Liver (tissue), 8 donors: ENCODE measurements at regions not wholly inside any gene's neighbourhood (a gene's known extent, or its start where the extent isn't known, plus 50 kb on each side); places are given as distances from the start of the nearest gene placed in this dataset.
A peak's percentile ranks its signal among the peaks of the same experiment; 100 is the strongest.

Source experiments
- DNase-seq: peaks from one replicate; pipeline ENCODE4 v3.0.0-alpha.2; 2017; ENCODE audit warnings: low spot score
- H3K27ac ChIP-seq, 2 donors: one replicate each; pipeline ENCODE4 v1.7.0; 2013; ENCODE audit warnings: inconsistent platforms in 2 of 2, low read length in 2 of 2, control low read depth in 1 of 2, low read depth in 1 of 2, mild to moderate bottlenecking in 1 of 2
- H3K27me3 ChIP-seq, 4 donors: one replicate each; pipeline versions ENCODE4 v1.6.1 to v1.7.0; 2013; ENCODE audit warnings: low read length in 3 of 4, inconsistent platforms in 1 of 4, mild to moderate bottlenecking in 1 of 4, moderate library complexity in 1 of 4; ENCODE audit not compliant: control insufficient read depth in 4 of 4, insufficient read depth in 4 of 4
- H3K36me3 ChIP-seq, 4 donors: one replicate each; pipeline versions ENCODE4 v1.6.1 to v1.7.0; 2013; ENCODE audit warnings: low read length in 3 of 4, mild to moderate bottlenecking in 3 of 4, low read depth in 1 of 4, moderate library complexity in 1 of 4; ENCODE audit not compliant: control insufficient read depth in 4 of 4, insufficient read depth in 3 of 4
- H3K4me1 ChIP-seq, 4 donors: one replicate each; pipeline versions ENCODE4 v1.6.1 to v1.7.0; 2013; ENCODE audit warnings: low read length in 3 of 4, mild to moderate bottlenecking in 3 of 4, moderate library complexity in 1 of 4; ENCODE audit not compliant: control insufficient read depth in 4 of 4, insufficient read depth in 4 of 4
- H3K4me3 ChIP-seq, 3 donors: one replicate each; pipeline versions ENCODE4 v1.6.1 to v1.7.0; 2013; ENCODE audit warnings: low read length in 3 of 3, control low read depth in 1 of 3, low read depth in 1 of 3, mild to moderate bottlenecking in 1 of 3
- H3K9ac ChIP-seq, 2 donors: one replicate each; pipeline ENCODE4 v1.7.0; 2013; ENCODE audit warnings: low read length in 2 of 2, mild to moderate bottlenecking in 2 of 2, moderate library complexity in 2 of 2, control low read depth in 1 of 2, low read depth in 1 of 2
- H3K9me3 ChIP-seq, 4 donors: one replicate each; pipeline versions ENCODE4 v1.6.1 to v1.7.0; 2013; ENCODE audit warnings: low read length in 3 of 4; ENCODE audit not compliant: control insufficient read depth in 4 of 4
- ATF3 ChIP-seq: IDR thresholded peaks from 2 replicates; pipeline ENCODE4 v1.6.1; 2016; ENCODE audit warnings: antibody characterized with exemption
- CTCF ChIP-seq: fragments of 150-350 bp; IDR thresholded peaks from 2 replicates; pipeline ENCODE4 v1.5.1; 2017; ENCODE audit warnings: improper control_type of control experiment, low read depth, low read length; ENCODE audit not compliant: missing input control
- EGR1 ChIP-seq, 2 donors: IDR thresholded peaks; 2 replicates each; pipeline ENCODE4 v1.6.1; 2016 to 2018; ENCODE audit warnings: antibody characterized with exemption in 2 of 2, low read depth in 2 of 2
- FOXA1 ChIP-seq: IDR thresholded peaks from 2 replicates; pipeline ENCODE4 v1.6.1; 2016; ENCODE audit warnings: antibody characterized with exemption
- FOXA2 ChIP-seq: IDR thresholded peaks from 2 replicates; pipeline ENCODE4 v1.6.1; 2016; ENCODE audit warnings: antibody characterized with exemption
- GABPA ChIP-seq, 2 donors: IDR thresholded peaks in 1 of 2; conservative IDR thresholded peaks in 1 of 2; 2 replicates each; pipeline ENCODE4 v1.6.1; 2016; ENCODE audit warnings: antibody characterized with exemption in 2 of 2, mild to moderate bottlenecking in 1 of 2, moderate library complexity in 1 of 2
- HNF4A ChIP-seq, 2 donors: conservative IDR thresholded peaks; 2 replicates each; pipeline ENCODE4 v1.6.1; 2016; ENCODE audit warnings: antibody characterized with exemption in 2 of 2, mild to moderate bottlenecking in 2 of 2
- HNF4G ChIP-seq: IDR thresholded peaks from 2 replicates; pipeline ENCODE4 v1.6.1; 2016; ENCODE audit warnings: antibody characterized with exemption
- JUND ChIP-seq, 2 donors: IDR thresholded peaks; 2 replicates each; pipeline ENCODE4 v1.6.1; 2016; ENCODE audit warnings: antibody characterized with exemption in 2 of 2
- RAD21 ChIP-seq, 2 donors: IDR thresholded peaks; 2 replicates each; pipeline ENCODE4 v1.6.1; 2016; ENCODE audit warnings: antibody characterized with exemption in 2 of 2, mild to moderate bottlenecking in 2 of 2
- REST ChIP-seq: IDR thresholded peaks from 2 replicates; pipeline ENCODE4 v1.6.1; 2016; ENCODE audit warnings: antibody characterized with exemption, mild to moderate bottlenecking
- RXRA ChIP-seq, 2 donors: IDR thresholded peaks; 2 replicates each; pipeline ENCODE4 v1.6.1; 2017 to 2018; ENCODE audit warnings: antibody characterized with exemption in 2 of 2, mild to moderate bottlenecking in 1 of 2
- SP1 ChIP-seq: IDR thresholded peaks from 2 replicates; pipeline ENCODE4 v1.6.1; 2018; ENCODE audit warnings: antibody characterized with exemption, mild to moderate bottlenecking
- TAF1 ChIP-seq: conservative IDR thresholded peaks from 2 replicates; pipeline ENCODE4 v1.6.1; 2016; ENCODE audit warnings: antibody characterized with exemption, mild to moderate bottlenecking
- YY1 ChIP-seq: IDR thresholded peaks from 2 replicates; pipeline ENCODE4 v1.6.1; 2016; ENCODE audit warnings: antibody characterized with exemption, mild to moderate bottlenecking
- ZBTB33 ChIP-seq: IDR thresholded peaks from 2 replicates; pipeline ENCODE4 v1.6.1; 2016; ENCODE audit warnings: antibody characterized with exemption
- WGBS: extraction: QIAGEN DNeasy Blood & Tissue Kit; methylation state at CpG from one replicate; pipeline ENCODE4 v1.1.7; 2013; 5-methylcytosine and 5-hydroxymethylcytosine counted together
- donor health status: healthy.
- donor health status: healthy.
- donor health status: healthy.
- donor health status: healthy.
- donor health status: healthy.

- no peak for DNase-seq
- H3K36me3 ChIP-seq: no peaks in the 10 kb centered on the region
- WGBS: 32% methylated on average over 1 of the region's 1 CpG
- no peaks in the 10 kb centered on the region for H3K9me3 ChIP-seq
- H3K27me3 ChIP-seq: no peaks in the 10 kb centered on the region
- no peak overlapping the region for H3K9ac ChIP-seq
- peaks cover 0 to 7% (median 0%) of the 10 kb centered on the region in 4 donors for H3K4me1 ChIP-seq
- no peak overlapping the region for H3K27ac ChIP-seq
- no peak overlapping the region for H3K4me3 ChIP-seq
- no peak for TF ChIP-seq HNF4G
- TF ChIP-seq ATF3: no peak
- TF ChIP-seq RAD21 (IDR thresholded peaks at IDR 0.05): peak in 1 of 2 donors; percentile 40
- no peak for TF ChIP-seq SP1
- no peak for TF ChIP-seq JUND (IDR thresholded peaks at IDR 0.05)
Measured at GRCh38 chr11:93248602-93249001, 50.8 kb upstream of the SLC36A4 start.

GRCh38 chr11:93249459-93250220 lies 51.8 kb upstream of the SLC36A4 start:
- H3K27ac ChIP-seq: no peak overlapping the region
- H3K9ac ChIP-seq: no peak overlapping the region
- 37% methylated on average over 7 of the region's 7 CpGs for WGBS
- no peaks in the 10 kb centered on the region for H3K9me3 ChIP-seq
- no peak overlapping the region for H3K4me3 ChIP-seq
- peaks cover 0 to 7% (median 0%) of the 10 kb centered on the region in 4 donors for H3K4me1 ChIP-seq
- H3K27me3 ChIP-seq: no peaks in the 10 kb centered on the region
- TF ChIP-seq HNF4A (conservative IDR thresholded peaks at IDR 0.05) (no peak), FOXA2 (no peak), EGR1 (IDR thresholded peaks at IDR 0.05; ENCODE audit: low read depth in 2 of 2) (no peak), RXRA (IDR thresholded peaks at IDR 0.05) (no peak)
- no peak for DNase-seq
- no peaks in the 10 kb centered on the region for H3K36me3 ChIP-seq

GRCh38 chr11:93250326-93250725 lies 52.5 kb upstream of the SLC36A4 start:
- H3K4me3 ChIP-seq: no peak overlapping the region
- H3K27ac ChIP-seq: no peak overlapping the region
- TF ChIP-seq TAF1 (no peak), RAD21 (IDR thresholded peaks at IDR 0.05) (no peak), CTCF (no peak), HNF4G (no peak), SP1 (no peak), HNF4A (conservative IDR thresholded peaks at IDR 0.05) (no peak), FOXA2 (no peak), REST (no peak), ATF3 (no peak), FOXA1 (no peak), ZBTB33 (no peak), YY1 (no peak), GABPA (IDR thresholded peaks at IDR 0.05 in 1 of 2, conservative IDR thresholded peaks at IDR 0.05 in 1 of 2) (no peak)
- H3K36me3 ChIP-seq: no peaks in the 10 kb centered on the region
- WGBS: 89% methylated on average over 4 of the region's 4 CpGs
- H3K4me1 ChIP-seq: peaks cover 0 to 7% (median 0%) of the 10 kb centered on the region in 4 donors
- DNase-seq: no peak
- H3K9me3 ChIP-seq: no peaks in the 10 kb centered on the region
- H3K27me3 ChIP-seq: no peaks in the 10 kb centered on the region
- no peak overlapping the region for H3K9ac ChIP-seq
